DOHH2 (cell line): ENCODE measurements at regions not wholly inside any gene's neighbourhood (a gene's known extent, or its start where the extent isn't known, plus 50 kb on each side); places are given as distances from the start of the nearest gene placed in this dataset.
"Not testable (repeated sequence)": the region's sequence is repeated elsewhere in the genome, so short reads cannot be mapped to it uniquely, and the experiment has no call there.

Experiments used
- H3F3A ChIP-seq: fragments of 200-600 bp; sonication (generic), shearing (Covaris generic); 2 replicates; pipeline ENCODE4 v1.6.0; 2016; ENCODE audit warnings: antibody characterized with exemption, mild to moderate bottlenecking; ENCODE audit not compliant: control insufficient read depth, insufficient read depth
- H3K27ac ChIP-seq: fragments of 200-600 bp; sonication (generic); 2 replicates; pipeline ENCODE4 v1.5.1; 2014; ENCODE audit warnings: low read depth, mild to moderate bottlenecking, low read length, moderate library complexity
- H3K27me3 ChIP-seq: fragments of 200-600 bp; sonication (generic); 2 replicates; pipeline ENCODE4 v1.6.1; 2014; ENCODE audit warnings: mild to moderate bottlenecking, low read length, mixed read lengths; ENCODE audit not compliant: control insufficient read depth
- H3K36me3 ChIP-seq: fragments of 200-600 bp; sonication (generic); 2 replicates; pipeline ENCODE4 v1.6.1; 2014; ENCODE audit warnings: mild to moderate bottlenecking, low read length, moderate library complexity, mixed read lengths; ENCODE audit not compliant: control insufficient read depth
- H3K4me1 ChIP-seq: fragments of 200-600 bp; sonication (generic); 2 replicates; pipeline ENCODE4 v1.6.1; 2014; ENCODE audit warnings: mild to moderate bottlenecking, low read length, mixed read lengths; ENCODE audit not compliant: control insufficient read depth
- H3K4me2 ChIP-seq: fragments of 200-600 bp; sonication (generic); 2 replicates; pipeline ENCODE4 v1.6.0; 2014; ENCODE audit warnings: mild to moderate bottlenecking, low read length, moderate library complexity
- H3K4me3 ChIP-seq: fragments of 200-600 bp; sonication (generic); 2 replicates; pipeline ENCODE4 v1.5.1; 2014; ENCODE audit warnings: mild to moderate bottlenecking, low read length, mixed read lengths
- H3K79me2 ChIP-seq: fragments of 200-600 bp; sonication (generic); 2 replicates; pipeline ENCODE4 v1.6.1; 2014; ENCODE audit warnings: mild to moderate bottlenecking, low read length, mixed read lengths; ENCODE audit not compliant: control insufficient read depth
- H3K9me2 ChIP-seq: fragments of 200-600 bp; sonication (generic); replicated peaks from 2 replicates; pipeline ENCODE4 v1.6.1; 2014; ENCODE audit warnings: mild to moderate bottlenecking, low read length, mixed read lengths; ENCODE audit not compliant: control insufficient read depth
- H3K9me3 ChIP-seq: fragments of 200-600 bp; sonication (generic); 2 replicates; pipeline ENCODE4 v1.6.1; 2014; ENCODE audit warnings: antibody characterized with exemption, low read length, mixed read lengths; ENCODE audit not compliant: control insufficient read depth, insufficient read depth
- H4K20me1 ChIP-seq: fragments of 200-600 bp; sonication (generic); 2 replicates; pipeline ENCODE4 v1.6.0; 2014; ENCODE audit warnings: low read depth, mild to moderate bottlenecking, antibody characterized with exemption, low read length, moderate library complexity; ENCODE audit not compliant: control insufficient read depth, insufficient read depth
- CTCF ChIP-seq: fragments of 200-600 bp; sonication (generic); IDR thresholded peaks from one replicate; pipeline ENCODE4 v1.5.1; 2014; ENCODE audit warnings: antibody characterized with exemption, mild to moderate bottlenecking, low read depth, low read length; ENCODE audit not compliant: poor library complexity, severe bottlenecking
- EZH2phosphoT487 ChIP-seq: fragments of 200-600 bp; sonication (generic); IDR thresholded peaks from 2 replicates; pipeline ENCODE4 v1.6.1; 2017; ENCODE audit warnings: borderline replicate concordance, mild to moderate bottlenecking, antibody characterized with exemption, low read length, moderate library complexity, mixed read lengths

- H3K4me1 ChIP-seq = no peaks in the 10 kb centered on the region
- no peaks in the 10 kb centered on the region for H4K20me1 ChIP-seq
- no peaks in the 10 kb centered on the region for H3K9me2 ChIP-seq
- no peaks in the 10 kb centered on the region for H3F3A ChIP-seq
- no peaks in the 10 kb centered on the region for H3K9me3 ChIP-seq
- H3K4me2 ChIP-seq = no peak overlapping the region
- no peaks in the 10 kb centered on the region for H3K79me2 ChIP-seq
- TF ChIP-seq EZH2phosphoT487 (no peak), CTCF (no peak)
- no peak overlapping the region for H3K27ac ChIP-seq
- H3K27me3 ChIP-seq = no peaks in the 10 kb centered on the region
- no peaks in the 10 kb centered on the region for H3K36me3 ChIP-seq
- no peak overlapping the region for H3K4me3 ChIP-seq
Measured at GRCh38 chr6:67496191-67496590, 1138.9 kb upstream of the ADGRB3 start.

- Histone ChIP-seq H3K4me2 (no peak overlapping the region), H3K4me1 (no peaks in the 10 kb centered on the region), H3K27me3 (no peaks in the 10 kb centered on the region), H4K20me1 (no peaks in the 10 kb centered on the region), H3K4me3 (no peak overlapping the region), H3K27ac (no peak overlapping the region), H3K79me2 (no peaks in the 10 kb centered on the region), H3K36me3 (no peaks in the 10 kb centered on the region), H3F3A (no peaks in the 10 kb centered on the region), H3K9me3 (no peaks in the 10 kb centered on the region), H3K9me2 (no peaks in the 10 kb centered on the region)
- TF ChIP-seq CTCF = no peak
- no peak for TF ChIP-seq EZH2phosphoT487
Measured at GRCh38 chr6:67493682-67494081, 1141.4 kb upstream of the ADGRB3 start.

GRCh38 chr6:67475700-67476099, 1159.4 kb upstream of the ADGRB3 start:
- no peaks in the 10 kb centered on the region for H3K27me3 ChIP-seq
- no peak overlapping the region for H3K4me2 ChIP-seq
- no peaks in the 10 kb centered on the region for H3K9me2 ChIP-seq
- no peaks in the 10 kb centered on the region for H3K9me3 ChIP-seq
- H3K4me3 ChIP-seq = no peak overlapping the region
- H3F3A ChIP-seq = no peaks in the 10 kb centered on the region
- no peak overlapping the region for H3K27ac ChIP-seq
- H3K36me3 ChIP-seq = no peaks in the 10 kb centered on the region
- H3K79me2 ChIP-seq = no peaks in the 10 kb centered on the region
- H4K20me1 ChIP-seq = no peaks in the 10 kb centered on the region
- no peak for TF ChIP-seq EZH2phosphoT487
- TF ChIP-seq CTCF = no peak
- H3K4me1 ChIP-seq = no peaks in the 10 kb centered on the region

- Histone ChIP-seq H3K9me3 (no peaks in the 10 kb centered on the region), H4K20me1 (no peaks in the 10 kb centered on the region), H3F3A (no peaks in the 10 kb centered on the region), H3K9me2 (no peaks in the 10 kb centered on the region), H3K4me3 (no peak overlapping the region), H3K27ac (no peak overlapping the region), H3K4me2 (no peak overlapping the region), H3K4me1 (no peaks in the 10 kb centered on the region), H3K79me2 (no peaks in the 10 kb centered on the region), H3K36me3 (no peaks in the 10 kb centered on the region), H3K27me3 (no peaks in the 10 kb centered on the region)
- TF ChIP-seq EZH2phosphoT487 (no peak), CTCF (no peak)
Measured at GRCh38 chr6:67467341-67467740, 1167.7 kb upstream of the ADGRB3 start.

- H3K4me1 ChIP-seq, H3K27ac ChIP-seq, H3K36me3 ChIP-seq, H3F3A ChIP-seq, H3K79me2 ChIP-seq, H3K9me2 ChIP-seq, H3K4me2 ChIP-seq, H3K4me3 ChIP-seq, H3K27me3 ChIP-seq, H4K20me1 ChIP-seq: not testable (repeated sequence)
- H3K9me3 ChIP-seq = peaks cover 21% of the 10 kb centered on the region
Measured at GRCh38 chr6:67462725-67463124, 1172.4 kb upstream of the ADGRB3 start.
